IMR-90 (cell line): ENCODE measurements at regions not wholly inside any gene's neighbourhood (a gene's known extent, or its start where the extent isn't known, plus 50 kb on each side); places are given as distances from the start of the nearest gene placed in this dataset.
A peak's percentile ranks its signal among the peaks of the same experiment; 100 is the strongest.

Experiments
- ATAC-seq: fragments of 200-7000 bp; cut with Tn5 transposase; 2 replicates; pipeline ENCODE4 v1.9.1; 2020; ENCODE audit warnings: low read depth, mild to moderate bottlenecking, moderate library complexity
- BruUV-seq: library from RNA; stranded (reverse); fragments of 400-500 nt; replicated peaks from 2 replicates; lab custom pipeline; 2021; lab: Mats Ljungman, UMichigan
- CTCF ChIA-PET: fragments of 300-600 bp; formaldehyde crosslinking; extraction: SDS; loops from one replicate; lab custom pipeline; 2021; ENCODE audit warnings: antibody characterized with exemption; lab: Yijun Ruan, JAX
- POLR2A ChIA-PET: fragments of 300-600 bp; sonication (Branson Sonifier 250); formaldehyde crosslinking; loops from one replicate; lab custom pipeline; 2022; ENCODE audit warnings: antibody characterized with exemption; ENCODE audit not compliant: unreplicated experiment; lab: Charles Lee
- DNase-seq: peaks from one replicate; pipeline ENCODE4 v3.0.0; 2013
- H2AFZ ChIP-seq: replicated peaks from 2 replicates; pipeline ENCODE3; 2013; ENCODE audit warnings: low read length, mild to moderate bottlenecking; ENCODE audit not compliant: poor library complexity
- H2AK5ac ChIP-seq: 2 replicates; pipeline ENCODE4 v1.6.1; 2013; ENCODE audit warnings: low read depth, low read length, inconsistent platforms
- H2AK9ac ChIP-seq: replicated peaks from 2 replicates; pipeline ENCODE3; 2013; ENCODE audit warnings: mild to moderate bottlenecking, low read depth, low read length, moderate library complexity; ENCODE audit not compliant: poor library complexity
- H2BK120ac ChIP-seq: 2 replicates; pipeline ENCODE4 v1.6.1; 2013; ENCODE audit warnings: low read depth, low read length, inconsistent platforms
- H2BK15ac ChIP-seq: 3 replicates; pipeline ENCODE4 v1.6.1; 2013; ENCODE audit warnings: low read depth, low read length, inconsistent platforms
- H2BK20ac ChIP-seq: 2 replicates; pipeline ENCODE4 v1.6.1; 2013; ENCODE audit warnings: low read depth, mild to moderate bottlenecking, inconsistent platforms, low read length, moderate library complexity
- H2BK5ac ChIP-seq: 2 replicates; pipeline ENCODE4 v1.6.1; 2013; ENCODE audit warnings: mild to moderate bottlenecking, low read depth, low read length, inconsistent platforms; ENCODE audit not compliant: poor library complexity, severe bottlenecking
- H3K14ac ChIP-seq: replicated peaks from 2 replicates; pipeline ENCODE4 v1.6.1; 2013; ENCODE audit warnings: low read depth, low read length, inconsistent platforms
- H3K18ac ChIP-seq: 2 replicates; pipeline ENCODE4 v1.6.1; 2013; ENCODE audit warnings: low read depth, low read length, control low read depth
- H3K23ac ChIP-seq: 2 replicates; pipeline ENCODE4 v1.6.1; 2013; ENCODE audit warnings: low read depth, low read length, inconsistent platforms
- H3K27ac ChIP-seq: 2 replicates; pipeline ENCODE4 v1.5.1; 2013; ENCODE audit warnings: mild to moderate bottlenecking, control low read depth, low read length; ENCODE audit not compliant: insufficient read depth
- H3K27me3 ChIP-seq: 2 replicates; pipeline ENCODE4 v1.6.1; 2013; ENCODE audit warnings: low read length; ENCODE audit not compliant: control insufficient read depth, insufficient read depth
- H3K36me3 ChIP-seq: 2 replicates; pipeline ENCODE4 v1.6.1; 2013; ENCODE audit warnings: low read length, mixed read lengths; ENCODE audit not compliant: control insufficient read depth, insufficient read depth
- H3K4ac ChIP-seq: 2 replicates; pipeline ENCODE4 v1.6.1; 2013; ENCODE audit warnings: low read depth, low read length, inconsistent platforms
- H3K4me1 ChIP-seq: 2 replicates; pipeline ENCODE4 v1.6.1; 2013; ENCODE audit warnings: low read length, mixed read lengths; ENCODE audit not compliant: control insufficient read depth, insufficient read depth
- H3K4me2 ChIP-seq: 2 replicates; pipeline ENCODE4 v1.6.1; 2013; ENCODE audit warnings: low read depth, mild to moderate bottlenecking, control low read depth, low read length, moderate library complexity
- H3K4me3 ChIP-seq: 2 replicates; pipeline ENCODE4 v1.5.1; 2013; ENCODE audit warnings: low read depth, mild to moderate bottlenecking, control low read depth, low read length, moderate library complexity; ENCODE audit not compliant: insufficient read depth
- H3K56ac ChIP-seq: 2 replicates; pipeline ENCODE4 v1.6.1; 2013; ENCODE audit warnings: low read length, inconsistent platforms; ENCODE audit not compliant: insufficient read depth; ENCODE audit errors: extremely low read depth
- H3K79me1 ChIP-seq, 2 experiments: 2 replicates each; pipeline ENCODE4 v1.6.1; 2013; ENCODE audit warnings: low read length in 2 of 2, inconsistent platforms in 1 of 2, low read depth in 1 of 2
- H3K9ac ChIP-seq: 2 replicates; pipeline ENCODE4 v1.6.1; 2013; ENCODE audit warnings: low read depth, low read length, control low read depth
- H3K9me1 ChIP-seq: 2 replicates; pipeline ENCODE4 v1.6.1; 2013; ENCODE audit warnings: low read length, inconsistent platforms; ENCODE audit not compliant: insufficient read depth
- H3K9me3 ChIP-seq: 2 replicates; pipeline ENCODE4 v1.6.1; 2013; ENCODE audit warnings: low read length; ENCODE audit not compliant: control insufficient read depth, insufficient read depth
- H4K20me1 ChIP-seq: 2 replicates; pipeline ENCODE4 v1.6.1; 2013; ENCODE audit warnings: low read length, inconsistent platforms; ENCODE audit not compliant: insufficient read depth
- H4K5ac ChIP-seq: 2 replicates; pipeline ENCODE4 v1.6.1; 2013; ENCODE audit warnings: mild to moderate bottlenecking, low read depth, low read length, control low read depth
- H4K8ac ChIP-seq, 2 experiments: 2 replicates each; pipeline ENCODE4 v1.6.1; 2013; ENCODE audit warnings: low read depth in 2 of 2, low read length in 2 of 2, control low read depth in 1 of 2, inconsistent platforms in 1 of 2
- H4K91ac ChIP-seq: 2 replicates; pipeline ENCODE4 v1.6.1; 2013; ENCODE audit warnings: low read depth, low read length, inconsistent platforms; ENCODE audit not compliant: insufficient read depth
- CTCF ChIP-seq: conservative IDR thresholded peaks from 2 replicates; pipeline ENCODE4 v1.5.1; 2012; ENCODE audit warnings: mild to moderate bottlenecking, low read depth, low read length, improper control_type of control experiment
- RCOR1 ChIP-seq: IDR thresholded peaks from 2 replicates; pipeline ENCODE4 v1.6.1; 2012; ENCODE audit warnings: mild to moderate bottlenecking, low read length, improper control_type of control experiment; ENCODE audit not compliant: insufficient replicate concordance
- whole genome bisulfite sequencing, 2 experiments: methylation state at CpG; one replicate each; pipeline versions ENCODE4 v1.1.5 to v1.1.7; 2013; ENCODE audit warnings: missing lambda C conversion rate in 2 of 2; ENCODE audit not compliant: insufficient read length in 1 of 2; ENCODE audit errors: extremely low coverage in 2 of 2; 5-methylcytosine and 5-hydroxymethylcytosine counted together
- dilution Hi-C: fragments of 300-500 bp; cut with HindIII; formaldehyde crosslinking; loops from one replicate; pipeline ENCODE4 v1.14.3; 2018; ENCODE audit warnings: low sequenced_read_pairs; ENCODE audit not compliant: unreplicated experiment
- in situ Hi-C: fragments of 300-500 bp; cut with MboI; formaldehyde crosslinking; loops from 3 replicates; pipeline ENCODE4 v1.14.3; 2019; ENCODE audit warnings: low sequenced_read_pairs, inconsistent platforms, mixed read lengths
- intact Hi-C: fragments of 100-400 bp; cut with micrococcal nuclease; formaldehyde crosslinking; loops from 2 replicates; pipeline ENCODE4 v1.10.0; 2022

GRCh38 chr21:17726047-17726829 is 92.9 kb downstream of the C21orf91 start:
- WGBS, 2 experiments = no CpG with 5 or more reads among the region's 8 CpGs

More at GRCh38 chr21:17726047-17726829, 92.9 kb downstream of the C21orf91 start:
- Histone ChIP-seq H3K9me1 (no peaks in the 10 kb centered on the region), H3K18ac (no peak overlapping the region), H3K36me3 (no peaks in the 10 kb centered on the region), H4K20me1 (no peaks in the 10 kb centered on the region), H2BK5ac (no peak overlapping the region), H3K79me1 (no peaks in the 10 kb centered on the region), H3K27ac (no peak overlapping the region), H4K5ac (no peak overlapping the region), H3K4me2 (no peak overlapping the region), H3K9ac (no peak overlapping the region), H2AFZ (no peak overlapping the region), H4K91ac (no peak overlapping the region), H3K4me1 (no peaks in the 10 kb centered on the region; the same call in 1 of the 2 replicates), H2AK5ac (no peak overlapping the region), H2BK15ac (no peak overlapping the region), H3K14ac (no peak overlapping the region), H3K23ac (no peak overlapping the region), H2AK9ac (no peak overlapping the region), H2BK20ac (no peak overlapping the region), H3K56ac (no peak overlapping the region), H3K4me3 (no peak overlapping the region), H2BK120ac (no peak overlapping the region), H3K9me3 (no peaks in the 10 kb centered on the region), H3K4ac (no peak overlapping the region), H3K27me3 (no peaks in the 10 kb centered on the region), H4K8ac (no peak overlapping the region)
- ATAC-seq = no peak; the same call in 1 of the 2 replicates
- DNase-seq = peak; percentile 7
- ChIA-PET POLR2A (no interaction called here), CTCF (no interaction called here)
- TF ChIP-seq CTCF (0 out of 2 replicates have a peak, but pooled peaks have one; percentile 9), RCOR1 (no peak)
- dilution Hi-C loops = no loop called here
- intact Hi-C loops = no loop called here
- in situ Hi-C loops = no loop called here
- BruUV-seq = no TSS peak
